B cell (primary cell): ENCODE measurements at regions not wholly inside any gene's neighbourhood (a gene's known extent, or its start where the extent isn't known, plus 50 kb on each side); places are given as distances from the start of the nearest gene placed in this dataset.

Experiments
- ATAC-seq: fragments of 200-7000 bp; cut with Tn5 transposase; one replicate; pipeline ENCODE4 v1.10.0; 2021; ENCODE audit warnings: low read depth, mild to moderate bottlenecking, moderate number of reproducible peaks, moderate library complexity
- CTCF ChIA-PET: fragments of 350-600 bp; sonication (Branson Sonifier 250); formaldehyde crosslinking; loops from one replicate; lab custom pipeline; 2021; ENCODE audit warnings: antibody characterized with exemption, inconsistent platforms; lab: Charles Lee
- POLR2A ChIA-PET: fragments of 350-600 bp; sonication (Branson Sonifier 250); formaldehyde crosslinking; loops from one replicate; lab custom pipeline; 2021; ENCODE audit warnings: antibody characterized with exemption; lab: Charles Lee
- DNase-seq: peaks from one replicate; pipeline ENCODE4 v3.0.0; 2013
- H2AFZ ChIP-seq: 2 replicates; pipeline ENCODE4 v1.6.1; 2012; ENCODE audit warnings: mild to moderate bottlenecking, low read depth, low read length; ENCODE audit not compliant: insufficient read depth, poor library complexity, severe bottlenecking
- H3K27ac ChIP-seq, 2 donors: 1 replicate in 1 of 2; 2 replicates in 1 of 2; pipeline ENCODE4 v1.5.1; 2012 to 2013; ENCODE audit warnings: low read length in 2 of 2, mild to moderate bottlenecking in 2 of 2, moderate library complexity in 1 of 2
- H3K27me3 ChIP-seq, 4 experiments: fragments of 200-600 bp in 1 of 4; sonication (generic) in 1 of 4; replicated peaks in 1 of 4; 1 replicate in 2 of 4; 2 replicates in 2 of 4; pipeline versions ENCODE4 v1.6.1 to v1.7.0; 2013 to 2016; ENCODE audit warnings: low read length in 3 of 4, mild to moderate bottlenecking in 2 of 4, mixed read lengths in 1 of 4, moderate library complexity in 1 of 4; ENCODE audit not compliant: insufficient read depth in 4 of 4, control insufficient read depth in 3 of 4; ENCODE audit errors: control extremely low read depth in 1 of 4
- H3K36me3 ChIP-seq, 2 experiments: replicated peaks in 1 of 2; 1 replicate in 1 of 2; 2 replicates in 1 of 2; pipeline versions ENCODE4 v1.6.1 to v1.7.1; 2013; ENCODE audit warnings: low read length in 1 of 2; ENCODE audit not compliant: insufficient read depth in 2 of 2, control insufficient read depth in 1 of 2; ENCODE audit errors: control extremely low read depth in 1 of 2, extremely low read depth in 1 of 2
- H3K4me1 ChIP-seq, 2 donors: fragments of 200-600 bp in 1 of 2; sonication (generic) in 1 of 2; 1 replicate in 1 of 2; 2 replicates in 1 of 2; pipeline versions ENCODE4 v1.5.1 to v1.6.1; 2013 to 2017; ENCODE audit warnings: low read length in 2 of 2; ENCODE audit not compliant: control insufficient read depth in 2 of 2, insufficient read depth in 2 of 2
- H3K4me2 ChIP-seq: replicated peaks from 2 replicates; pipeline ENCODE3; 2012; ENCODE audit warnings: mild to moderate bottlenecking, low read depth, low read length; ENCODE audit not compliant: poor library complexity, severe bottlenecking
- H3K4me3 ChIP-seq, 5 experiments: fragments of 200-600 bp in 1 of 5; sonication (generic) in 1 of 5; 1 replicate in 3 of 5; 2 replicates in 2 of 5; pipeline versions ENCODE4 v1.5.1 to v1.7.0; 2011 to 2016; ENCODE audit warnings: low read length in 4 of 5, mild to moderate bottlenecking in 4 of 5, low read depth in 2 of 5, control low read depth in 1 of 5, moderate library complexity in 1 of 5; ENCODE audit not compliant: insufficient read depth in 1 of 5; ENCODE audit errors: control extremely low read depth in 1 of 5, extremely low read depth in 1 of 5
- H3K79me2 ChIP-seq: fragments of 200-600 bp; sonication (generic); one replicate; pipeline ENCODE4 v1.6.0; 2016; ENCODE audit warnings: low read length; ENCODE audit not compliant: control insufficient read depth, insufficient read depth
- H3K9ac ChIP-seq: fragments of 200-600 bp; sonication (generic); 2 replicates; pipeline ENCODE4 v1.6.1; 2017; ENCODE audit warnings: mild to moderate bottlenecking, low read length, moderate library complexity
- H3K9me3 ChIP-seq, 3 donors: one replicate each; pipeline versions ENCODE4 v1.6.1 to v1.7.1; 2013; ENCODE audit warnings: low read length in 2 of 3; ENCODE audit not compliant: control insufficient read depth in 2 of 3, insufficient read depth in 1 of 3; ENCODE audit errors: control extremely low read depth in 1 of 3
- H4K20me1 ChIP-seq: 2 replicates; pipeline ENCODE4 v1.6.0; 2012; ENCODE audit warnings: mild to moderate bottlenecking, low read length; ENCODE audit not compliant: insufficient read depth, control insufficient read depth, poor library complexity, severe bottlenecking
- H3K27ac Mint-ChIP-seq: one replicate; pipeline ENCODE4 v1.8.0; 2021; ENCODE audit warnings: mixed read lengths
- H3K27me3 Mint-ChIP-seq: one replicate; pipeline ENCODE4 v1.8.0; 2021; ENCODE audit warnings: mixed read lengths
- H3K4me1 Mint-ChIP-seq: one replicate; pipeline ENCODE4 v1.8.0; 2021; ENCODE audit warnings: mixed read lengths
- H3K4me3 Mint-ChIP-seq: one replicate; pipeline ENCODE4 v1.8.0; 2021; ENCODE audit warnings: mixed read lengths
- H3K9me3 Mint-ChIP-seq: one replicate; pipeline ENCODE4 v1.8.0; 2022; ENCODE audit warnings: mixed read lengths; ENCODE audit not compliant: insufficient read depth
- EZH2 ChIP-seq: IDR thresholded peaks from 2 replicates; pipeline ENCODE4 v1.6.1; 2012; ENCODE audit warnings: borderline replicate concordance, low read depth, mild to moderate bottlenecking, moderate library complexity, low read length; ENCODE audit not compliant: insufficient read depth, poor library complexity, severe bottlenecking
- WGBS: methylation state at CpG from one replicate; pipeline ENCODE4 v1.1.5; 2013; ENCODE audit warnings: missing lambda C conversion rate; ENCODE audit not compliant: insufficient coverage; 5-methylcytosine and 5-hydroxymethylcytosine counted together
- intact Hi-C: fragments of 100-400 bp; cut with micrococcal nuclease; formaldehyde crosslinking; loops from one replicate; pipeline ENCODE4 v1.10.0; 2022
- TF ChIP-seq, protein P1 (sequence below): fragments of 200-600 bp; IDR thresholded peaks from one replicate; pipeline ENCODE4 v1.8.0; 2022; ENCODE audit warnings: antibody characterized with exemption, mild to moderate bottlenecking

- CTCF ChIA-PET, result interaction anchor here (2.3 kb wide), 1 partner anchor 12 kb away, joined by 12 read pairs; no protein-coding TSS in a partner anchor
- peaks cover 21% of the 10 kb centered on the region for H3K27me3 Mint-ChIP-seq
Measured at GRCh38 chr15:37880009-37880834, 54.2 kb upstream of the TMCO5A start.

DNA sequence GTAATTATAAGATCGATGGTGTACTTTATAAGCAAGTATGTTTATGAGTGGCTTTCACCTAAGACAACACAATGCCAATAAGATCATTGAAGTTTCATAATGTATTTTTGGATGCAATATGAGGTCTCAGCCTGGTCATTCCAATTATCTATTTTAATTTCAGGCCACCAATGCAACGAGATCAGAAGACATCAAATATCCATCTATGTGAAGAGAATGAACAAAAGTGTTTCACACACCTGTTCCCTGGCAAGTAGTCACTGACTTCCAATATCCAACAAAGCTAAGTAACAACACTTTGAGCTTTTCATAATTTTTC is 53.6 kb upstream of the TMCO5A start:
- Mint-ChIP-seq H3K27ac (no peak overlapping the region), H3K4me3 (no peak overlapping the region), H3K27me3 (peaks cover 21% of the 10 kb centered on the region), H3K9me3 (no peaks in the 10 kb centered on the region), H3K4me1 (no peaks in the 10 kb centered on the region)
- Histone ChIP-seq H3K27me3 (no peaks in the 10 kb centered on the region), H3K79me2 (no peaks in the 10 kb centered on the region), H3K36me3 (no peaks in the 10 kb centered on the region), H4K20me1 (no peaks in the 10 kb centered on the region), H3K4me2 (no peak overlapping the region), H3K4me3 (no peak overlapping the region), H3K27ac (no peak overlapping the region), H3K9ac (no peak overlapping the region), H2AFZ (no peak overlapping the region), H3K4me1 (no peaks in the 10 kb centered on the region), H3K9me3 (no peaks in the 10 kb centered on the region)
- ChIA-PET CTCF (interaction anchor here (2.3 kb wide), 1 partner anchor 11 kb away, joined by 12 read pairs; no protein-coding TSS in a partner anchor), POLR2A (no interaction called here)
- ATAC-seq, result no peak
- TF ChIP-seq, protein P1, sequence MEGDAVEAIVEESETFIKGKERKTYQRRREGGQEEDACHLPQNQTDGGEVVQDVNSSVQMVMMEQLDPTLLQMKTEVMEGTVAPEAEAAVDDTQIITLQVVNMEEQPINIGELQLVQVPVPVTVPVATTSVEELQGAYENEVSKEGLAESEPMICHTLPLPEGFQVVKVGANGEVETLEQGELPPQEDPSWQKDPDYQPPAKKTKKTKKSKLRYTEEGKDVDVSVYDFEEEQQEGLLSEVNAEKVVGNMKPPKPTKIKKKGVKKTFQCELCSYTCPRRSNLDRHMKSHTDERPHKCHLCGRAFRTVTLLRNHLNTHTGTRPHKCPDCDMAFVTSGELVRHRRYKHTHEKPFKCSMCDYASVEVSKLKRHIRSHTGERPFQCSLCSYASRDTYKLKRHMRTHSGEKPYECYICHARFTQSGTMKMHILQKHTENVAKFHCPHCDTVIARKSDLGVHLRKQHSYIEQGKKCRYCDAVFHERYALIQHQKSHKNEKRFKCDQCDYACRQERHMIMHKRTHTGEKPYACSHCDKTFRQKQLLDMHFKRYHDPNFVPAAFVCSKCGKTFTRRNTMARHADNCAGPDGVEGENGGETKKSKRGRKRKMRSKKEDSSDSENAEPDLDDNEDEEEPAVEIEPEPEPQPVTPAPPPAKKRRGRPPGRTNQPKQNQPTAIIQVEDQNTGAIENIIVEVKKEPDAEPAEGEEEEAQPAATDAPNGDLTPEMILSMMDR, result no peak
- TF ChIP-seq EZH2, result no peak
- no CpG with 5 or more reads among the region's 2 CpGs for WGBS
- DNase-seq, result no peak
- intact Hi-C loops, result no loop called here

More at GRCh38 chr15:37880009-37880834, 54.2 kb upstream of the TMCO5A start:
- Histone ChIP-seq H3K4me1 (no peaks in the 10 kb centered on the region), H3K4me3 (no peak overlapping the region), H3K9me3 (no peaks in the 10 kb centered on the region), H2AFZ (no peak overlapping the region), H3K9ac (no peak overlapping the region), H3K79me2 (no peaks in the 10 kb centered on the region), H3K27me3 (no peaks in the 10 kb centered on the region), H3K4me2 (no peak overlapping the region), H3K36me3 (no peaks in the 10 kb centered on the region), H3K27ac (no peak overlapping the region), H4K20me1 (no peaks in the 10 kb centered on the region)
- POLR2A ChIA-PET, result no interaction called here
- 61% methylated on average over 2 of the region's 12 CpGs for WGBS
- Mint-ChIP-seq H3K4me3 (no peak overlapping the region), H3K9me3 (no peaks in the 10 kb centered on the region), H3K27ac (no peak overlapping the region), H3K4me1 (no peaks in the 10 kb centered on the region)
- intact Hi-C loops, result no loop called here
- peak; percentile 3 for DNase-seq
- no peak for TF ChIP-seq EZH2
- TF ChIP-seq, protein P1, result peak; percentile 52
- no peak for ATAC-seq
